GM10266 (cell line): ENCODE measurements at regions not wholly inside any gene's neighbourhood (a gene's known extent, or its start where the extent isn't known, plus 50 kb on each side); places are given as distances from the start of the nearest gene placed in this dataset.

ENCODE experiments used
- DNase-seq: peaks from one replicate; pipeline ENCODE4 v3.0.0; 2012; ENCODE audit errors: extremely low spot score
- CTCF ChIP-seq: IDR thresholded peaks from 2 replicates; pipeline ENCODE4 v1.5.1; 2012; ENCODE audit warnings: mild to moderate bottlenecking, low read depth; ENCODE audit not compliant: control insufficient read depth, insufficient read depth; ENCODE audit errors: missing control alignments

DNA sequence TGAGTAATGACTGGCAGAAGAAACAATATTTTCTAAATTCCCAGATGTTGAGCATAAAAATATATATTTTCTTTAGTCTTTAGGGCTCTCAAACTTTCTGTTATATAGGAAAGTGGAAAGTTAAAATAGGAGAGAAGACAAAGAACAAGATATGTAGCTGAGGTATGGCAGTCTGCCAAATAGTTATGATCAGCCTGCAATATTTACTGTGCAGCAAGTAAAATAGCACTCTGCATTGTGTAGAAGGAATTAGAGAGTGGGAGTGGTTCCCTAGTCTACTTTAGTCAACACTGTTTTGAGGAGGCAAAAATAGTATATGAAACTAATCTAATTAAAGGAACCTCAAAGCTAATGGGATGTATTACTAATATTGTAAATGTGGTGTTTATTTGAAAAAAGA is 978.1 kb upstream of the ALCAM start:
- DNase-seq, result no peak

GRCh38 chr3:104392327-104392726 is 974.4 kb upstream of the ALCAM start:
- no peak for DNase-seq
- TF ChIP-seq CTCF, result no peak

More for the DNA sequence above, 978.1 kb upstream of the ALCAM start:
- TF ChIP-seq CTCF, result no peak

DNA sequence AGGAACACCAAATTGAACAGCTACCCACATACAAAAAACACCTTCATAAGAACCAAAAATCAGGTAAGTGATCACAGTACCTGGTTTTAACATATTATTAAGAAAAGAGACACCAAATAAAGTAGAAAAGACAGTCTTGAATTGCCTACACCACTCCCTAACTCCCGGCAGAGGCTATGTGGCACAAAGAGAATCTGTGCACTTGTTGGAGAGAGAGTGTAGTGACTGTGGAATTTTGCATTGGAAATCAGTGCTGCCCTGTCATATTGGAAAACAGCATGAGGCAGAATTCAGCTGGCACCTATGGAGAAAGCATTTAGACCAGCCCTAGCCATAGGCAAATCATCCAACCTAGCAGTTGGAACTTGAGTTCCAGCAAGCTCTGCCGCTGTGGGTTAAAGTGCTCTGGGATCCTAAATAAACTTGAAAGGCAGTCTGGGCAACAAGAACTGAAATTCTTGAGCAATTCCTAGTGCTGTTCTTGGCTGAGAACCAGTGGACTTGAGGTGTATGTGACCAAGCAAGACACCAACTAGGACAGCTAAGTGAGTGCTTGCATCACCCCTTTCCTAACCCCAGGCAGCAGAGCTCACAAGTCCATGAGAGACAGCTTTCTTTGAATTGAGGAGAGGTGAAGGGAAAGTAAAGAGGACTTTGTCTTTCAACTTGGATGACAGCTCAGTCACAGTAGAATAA is 969.6 kb upstream of the ALCAM start:
- DNase-seq, result no peak
- no peak for TF ChIP-seq CTCF

- no peak for DNase-seq
- TF ChIP-seq CTCF, result no peak
These were observed 969.0 kb upstream of the ALCAM start for GRCh38 chr3:104397713-104398112.

DNA sequence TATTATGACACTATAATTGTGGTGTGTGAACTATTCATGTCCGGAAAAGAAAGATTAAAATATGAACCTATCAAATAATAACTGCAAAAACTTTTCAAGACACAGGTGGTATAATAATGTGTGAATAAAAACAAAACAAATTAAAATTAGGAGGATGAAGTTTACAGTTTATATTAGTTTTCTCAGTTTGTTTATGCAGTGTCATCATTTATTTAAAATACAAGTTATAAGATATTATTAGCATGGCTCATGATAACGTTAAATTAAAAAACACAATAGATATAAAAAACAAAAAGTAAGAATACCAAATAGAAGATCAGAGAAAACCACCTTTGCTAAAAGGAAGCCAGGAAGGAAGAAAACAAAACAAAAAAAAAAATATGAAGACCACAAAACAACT is 963.8 kb upstream of the ALCAM start:
- no peak for DNase-seq
- no peak for TF ChIP-seq CTCF

DNA sequence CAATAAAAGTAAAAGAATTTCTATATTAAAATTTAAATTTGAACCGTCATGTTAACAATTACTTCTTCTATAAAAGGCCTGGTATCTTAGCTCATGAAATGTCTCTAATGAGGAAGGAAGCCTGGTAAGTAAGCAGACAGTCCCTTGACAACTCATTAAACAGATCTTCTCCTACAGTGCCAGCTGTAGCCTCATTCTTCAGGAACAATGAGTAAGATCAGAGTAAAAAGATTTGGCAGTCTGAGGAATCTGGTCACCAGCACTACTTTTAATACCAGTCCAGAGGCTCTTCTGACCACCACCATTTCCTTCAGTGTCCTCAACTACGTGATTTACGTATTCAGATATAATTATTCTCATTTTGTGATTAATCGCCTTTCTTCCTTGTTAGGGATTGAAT is 955.0 kb upstream of the ALCAM start:
- no peak for TF ChIP-seq CTCF
- no peak for DNase-seq

- no peak for DNase-seq
- TF ChIP-seq CTCF, result no peak
These were observed 953.8 kb upstream of the ALCAM start for GRCh38 chr3:104412608-104413580.
